Heart left ventricle (tissue), 13 donors: ENCODE measurements at regions not wholly inside any gene's neighbourhood (a gene's known extent, or its start where the extent isn't known, plus 50 kb on each side); places are given as distances from the start of the nearest gene placed in this dataset.

ENCODE experiments used
- CTCF ChIP-seq, 12 donors: fragments of 200-600 bp; sonication (generic) in 4 of 12; IDR thresholded peaks; one replicate each; pipeline versions ENCODE4 v1.5.0 to v1.8.0; 2018 to 2022; ENCODE audit warnings: antibody characterized with exemption in 12 of 12, mild to moderate bottlenecking in 5 of 12
- POLR2A ChIP-seq, 2 donors: fragments of 450-650 bp; IDR thresholded peaks; one replicate each; pipeline ENCODE4 v1.6.1; 2017; ENCODE audit warnings: antibody characterized with exemption in 2 of 2, mild to moderate bottlenecking in 2 of 2, moderate library complexity in 2 of 2
- donor health status: ischemic (EF 13 %, LVEDD 7.1; RV severe dilation, severe dysfunction).
- donor health status: DM: no; HTN: yes; CAD: no.
- donor health status: DM: no; HTN: no; CAD: no.
- donor health status: ischemic (EF 25% LVEDD 6.9; RV normal size, moderate dysfunction).
- donor health status: ischemic (EF 25% LVEDD 5.7; RV mildly dilated, moderate dysfunction).
- donor health status: ischemic (EF 35%, LVEDD 5.7; RV mildly dilated, moderate dysfunction).
- donor health status: nonischemic (EF 11% LVEDD 7.7; RV severe dilation, severe dysfunction).
- donor health status: DM: yes; HTN: yes; CAD: no.
- donor health status: PGD.
- donor health status: ischemic (EF 29% LVEDD 5.4; RV normal size, mild dysfunction).
- donor health status: nonischemic (EF 23%, LVEDD 6.1; RV moderate dilation, normal function).

GRCh38 chr4:160562661-160563060 is 1459.8 kb downstream of the RAPGEF2 start:
- TF ChIP-seq POLR2A (IDR thresholded peaks at IDR 0.05) (no peak), CTCF (IDR thresholded peaks at IDR 0.05) (no peak)
